ENCODE measurements at regions not wholly inside any gene's neighbourhood (a gene's known extent, or its start where the extent isn't known, plus 50 kb on each side); places are given as distances from the start of the nearest gene placed in this dataset.

- TF ChIP-seq POLR2A (IDR thresholded peaks at IDR 0.05) (no peak), CTCF (IDR thresholded peaks at IDR 0.05) (no peak)
- DNase-seq (ENCODE audit: low spot score in 2 of 2), result no peak
- no peak overlapping the region for H3K4me3 ChIP-seq (ENCODE audit: low read depth, poor library complexity, severe bottlenecking)
- 92 to 95% methylated on average over 2 of the region's 2 CpGs for WGBS, 2 donors
- intact Hi-C loops (cut with DNase I; ENCODE audit: low total_unique reads), result no loop called here
These were observed 417.2 kb upstream of the MEIS1 start for GRCh38 chr2:66017763-66018162.

- TF ChIP-seq POLR2A (IDR thresholded peaks at IDR 0.05) (no peak), CTCF (IDR thresholded peaks at IDR 0.05) (no peak)
- WGBS, 2 donors, result 94 to 95% methylated on average over 6 of the region's 6 CpGs
- no peak overlapping the region for H3K4me3 ChIP-seq (ENCODE audit: low read depth, poor library complexity, severe bottlenecking)
- no peak for DNase-seq (ENCODE audit: low spot score in 2 of 2)
- intact Hi-C loops (cut with DNase I; ENCODE audit: low total_unique reads), result no loop called here
These were observed 420.5 kb upstream of the MEIS1 start for GRCh38 chr2:66014450-66014849.

- no peak overlapping the region for H3K4me3 ChIP-seq (ENCODE audit: low read depth, poor library complexity, severe bottlenecking)
- intact Hi-C loops (cut with DNase I; ENCODE audit: low total_unique reads), result no loop called here
- no peak for DNase-seq (ENCODE audit: low spot score in 2 of 2)
- TF ChIP-seq POLR2A (IDR thresholded peaks at IDR 0.05) (no peak), CTCF (IDR thresholded peaks at IDR 0.05) (no peak)
These were observed 421.5 kb upstream of the MEIS1 start for GRCh38 chr2:66013456-66013855.

GRCh38 chr2:66003931-66004330 lies 431.0 kb upstream of the MEIS1 start:
- no peak overlapping the region for H3K4me3 ChIP-seq (ENCODE audit: low read depth, poor library complexity, severe bottlenecking)
- TF ChIP-seq CTCF (IDR thresholded peaks at IDR 0.05) (peak in 1 of 3 donors; percentile 34), POLR2A (IDR thresholded peaks at IDR 0.05) (no peak)
- intact Hi-C loops (cut with DNase I; ENCODE audit: low total_unique reads), result no loop called here
- no peak for DNase-seq (ENCODE audit: low spot score in 2 of 2)

- H3K4me3 ChIP-seq (ENCODE audit: low read depth, poor library complexity, severe bottlenecking), result no peak overlapping the region
- TF ChIP-seq CTCF (IDR thresholded peaks at IDR 0.05) (no peak), POLR2A (IDR thresholded peaks at IDR 0.05) (no peak)
- 56% methylated on average over 2 of the region's 2 CpGs for WGBS, 2 donors
- intact Hi-C loops (cut with DNase I; ENCODE audit: low total_unique reads), result no loop called here
- DNase-seq (ENCODE audit: low spot score in 2 of 2), result no peak
These were observed 433.4 kb upstream of the MEIS1 start for GRCh38 chr2:66001538-66001937.

- WGBS, 2 donors, result 73 to 75% methylated on average over 1 of the region's 1 CpG
- peak in 1 of 2 donors; percentile 63 for DNase-seq (ENCODE audit: low spot score in 2 of 2)
- no peak overlapping the region for H3K4me3 ChIP-seq (ENCODE audit: low read depth, poor library complexity, severe bottlenecking)
- intact Hi-C loops (cut with DNase I; ENCODE audit: low total_unique reads), result no loop called here
- TF ChIP-seq CTCF (IDR thresholded peaks at IDR 0.05) (no peak), POLR2A (IDR thresholded peaks at IDR 0.05) (no peak)
These were observed 434.0 kb upstream of the MEIS1 start for GRCh38 chr2:66000901-66001300.
